ENCODE measurements at regions not wholly inside any gene's neighbourhood (a gene's known extent, or its start where the extent isn't known, plus 50 kb on each side); places are given as distances from the start of the nearest gene placed in this dataset.

DNA sequence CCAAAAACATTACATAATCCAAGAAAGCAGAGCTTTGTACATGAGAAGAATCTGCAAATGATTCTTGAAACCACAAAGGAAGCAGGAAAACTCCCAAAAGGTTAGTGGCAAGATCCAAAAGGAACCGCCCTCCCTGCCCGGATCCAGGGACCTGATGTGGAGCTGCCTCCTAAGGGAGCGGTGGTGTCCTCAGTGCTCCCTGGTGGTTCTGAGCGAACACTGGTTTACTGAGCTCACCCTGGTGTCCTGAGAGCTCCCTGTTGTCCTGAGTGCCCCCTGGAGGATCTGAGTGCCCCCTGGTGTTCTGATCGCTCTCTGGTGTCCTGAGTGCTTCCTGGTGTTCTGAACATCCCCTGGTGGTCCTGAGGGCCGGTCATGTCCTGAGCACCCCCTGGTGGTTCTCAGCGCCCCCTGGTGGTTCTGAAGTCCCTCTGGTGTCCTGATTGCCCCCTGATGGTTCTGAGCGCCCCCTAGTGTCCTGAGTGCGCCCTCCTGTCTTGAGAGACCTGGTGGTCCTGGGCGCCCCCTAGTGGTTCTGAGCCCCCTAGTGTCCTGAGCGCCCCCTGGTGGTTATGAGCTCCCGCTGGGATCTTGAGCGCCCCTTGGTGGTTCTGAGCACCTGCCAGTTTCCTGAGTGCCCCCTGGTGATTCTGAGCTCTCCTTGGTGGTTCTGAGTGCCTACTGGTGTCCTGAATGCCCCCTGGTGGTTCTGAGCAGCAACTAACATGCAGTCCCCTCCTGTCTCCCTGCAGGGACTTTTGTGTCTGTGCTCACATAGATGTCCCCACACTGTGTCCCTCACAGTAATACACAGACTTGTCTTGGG, 891.1 kb downstream of the TMEM121 start:
- TF ChIP-seq, protein P1, sequence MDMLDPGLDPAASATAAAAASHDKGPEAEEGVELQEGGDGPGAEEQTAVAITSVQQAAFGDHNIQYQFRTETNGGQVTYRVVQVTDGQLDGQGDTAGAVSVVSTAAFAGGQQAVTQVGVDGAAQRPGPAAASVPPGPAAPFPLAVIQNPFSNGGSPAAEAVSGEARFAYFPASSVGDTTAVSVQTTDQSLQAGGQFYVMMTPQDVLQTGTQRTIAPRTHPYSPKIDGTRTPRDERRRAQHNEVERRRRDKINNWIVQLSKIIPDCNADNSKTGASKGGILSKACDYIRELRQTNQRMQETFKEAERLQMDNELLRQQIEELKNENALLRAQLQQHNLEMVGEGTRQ (IDR thresholded peaks at IDR 0.05; ENCODE audit: low read length), result no peak
- TF ChIP-seq, protein P2, sequence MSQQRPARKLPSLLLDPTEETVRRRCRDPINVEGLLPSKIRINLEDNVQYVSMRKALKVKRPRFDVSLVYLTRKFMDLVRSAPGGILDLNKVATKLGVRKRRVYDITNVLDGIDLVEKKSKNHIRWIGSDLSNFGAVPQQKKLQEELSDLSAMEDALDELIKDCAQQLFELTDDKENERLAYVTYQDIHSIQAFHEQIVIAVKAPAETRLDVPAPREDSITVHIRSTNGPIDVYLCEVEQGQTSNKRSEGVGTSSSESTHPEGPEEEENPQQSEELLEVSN (IDR thresholded peaks at IDR 0.05), result no peak
- TF ChIP-seq, protein P3, sequence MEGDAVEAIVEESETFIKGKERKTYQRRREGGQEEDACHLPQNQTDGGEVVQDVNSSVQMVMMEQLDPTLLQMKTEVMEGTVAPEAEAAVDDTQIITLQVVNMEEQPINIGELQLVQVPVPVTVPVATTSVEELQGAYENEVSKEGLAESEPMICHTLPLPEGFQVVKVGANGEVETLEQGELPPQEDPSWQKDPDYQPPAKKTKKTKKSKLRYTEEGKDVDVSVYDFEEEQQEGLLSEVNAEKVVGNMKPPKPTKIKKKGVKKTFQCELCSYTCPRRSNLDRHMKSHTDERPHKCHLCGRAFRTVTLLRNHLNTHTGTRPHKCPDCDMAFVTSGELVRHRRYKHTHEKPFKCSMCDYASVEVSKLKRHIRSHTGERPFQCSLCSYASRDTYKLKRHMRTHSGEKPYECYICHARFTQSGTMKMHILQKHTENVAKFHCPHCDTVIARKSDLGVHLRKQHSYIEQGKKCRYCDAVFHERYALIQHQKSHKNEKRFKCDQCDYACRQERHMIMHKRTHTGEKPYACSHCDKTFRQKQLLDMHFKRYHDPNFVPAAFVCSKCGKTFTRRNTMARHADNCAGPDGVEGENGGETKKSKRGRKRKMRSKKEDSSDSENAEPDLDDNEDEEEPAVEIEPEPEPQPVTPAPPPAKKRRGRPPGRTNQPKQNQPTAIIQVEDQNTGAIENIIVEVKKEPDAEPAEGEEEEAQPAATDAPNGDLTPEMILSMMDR (IDR thresholded peaks at IDR 0.05; ENCODE audit: control extremely low read depth in 1 of 3, insufficient read depth in 1 of 3, low read depth in 1 of 3, low read length in 3 of 3), result peak; percentile 64 to 99 (median 72)
- TF ChIP-seq CREB1 (IDR thresholded peaks at IDR 0.05) (no peak), POLR2AphosphoS5 (IDR thresholded peaks at IDR 0.05; ENCODE audit: low read depth, low read length) (peak; percentile 24; the same call in 1 of the 2 replicates), JUN (IDR thresholded peaks at IDR 0.05; ENCODE audit: low read depth, low read length) (no peak), POLR2A (IDR thresholded peaks at IDR 0.05; ENCODE audit: control extremely low read depth in 1 of 2, low read depth in 2 of 2, low read length in 2 of 2) (no peak), RNF2 (IDR thresholded peaks at IDR 0.05; ENCODE audit: borderline replicate concordance, low read depth, low read length, missing control alignments, poor library complexity, severe bottlenecking) (no peak)

Data from H1 (cell line).